ENCODE measurements at regions not wholly inside any gene's neighbourhood (a gene's known extent, or its start where the extent isn't known, plus 50 kb on each side); places are given as distances from the start of the nearest gene placed in this dataset.

DNA sequence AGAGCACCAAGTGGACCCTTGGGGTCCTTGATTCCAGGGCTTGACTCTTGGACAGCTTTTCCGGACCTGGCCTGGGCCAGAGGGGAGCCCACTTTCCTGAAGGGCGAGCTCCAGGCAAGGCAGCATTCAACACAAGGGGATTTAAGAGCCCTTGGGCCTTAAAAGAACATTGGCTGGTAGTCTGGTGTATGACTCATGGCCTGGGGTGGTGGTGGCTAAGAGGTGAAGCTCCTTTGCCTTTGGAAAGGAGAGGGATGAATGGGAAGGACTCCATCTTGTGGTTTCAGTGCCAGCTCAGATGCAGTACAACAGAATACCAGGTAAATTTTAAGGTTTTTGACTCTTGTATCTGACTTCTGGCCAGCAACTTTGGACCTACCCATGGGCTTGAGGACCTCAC lies 760.7 kb downstream of the GRIK2 start:
- intact Hi-C loops (cut with micrococcal nuclease) (no loop called here), in situ Hi-C loops (cut with MboI; ENCODE audit: low sequenced_read_pairs) (no loop called here), dilution Hi-C loops (cut with HindIII; ENCODE audit: low sequenced_read_pairs, unreplicated experiment) (no loop called here)
- no peak overlapping the region for H3K4ac ChIP-seq (ENCODE audit: low read depth, low read length)
- no peak overlapping the region for H4K8ac ChIP-seq (ENCODE audit: low read depth in 2 of 2, low read length in 2 of 2)
- H3K14ac ChIP-seq (replicated peaks; ENCODE audit: low read depth, low read length): no peak overlapping the region
- H4K91ac ChIP-seq (ENCODE audit: insufficient read depth, low read depth, low read length): no peak overlapping the region
- no peak overlapping the region for H3K56ac ChIP-seq (ENCODE audit: extremely low read depth, insufficient read depth, low read length)
- no peak overlapping the region for H3K23ac ChIP-seq (ENCODE audit: low read depth, low read length)
- DNase-seq: no peak
- H2BK120ac ChIP-seq (ENCODE audit: low read depth, low read length): no peak overlapping the region
- no peaks in the 10 kb centered on the region for H3K4me1 ChIP-seq (ENCODE audit: control insufficient read depth, insufficient read depth, low read length)
- BruUV-seq (replicated peaks): no TSS peak
- H3K36me3 ChIP-seq (ENCODE audit: control insufficient read depth, insufficient read depth, low read length): no peaks in the 10 kb centered on the region
- H2AK9ac ChIP-seq (replicated peaks; ENCODE audit: low read depth, low read length, poor library complexity): no peak overlapping the region
- no peak overlapping the region for H2BK5ac ChIP-seq (ENCODE audit: low read depth, low read length, poor library complexity, severe bottlenecking)
- no peak overlapping the region for H3K18ac ChIP-seq (ENCODE audit: low read depth, low read length)
- H2AK5ac ChIP-seq (ENCODE audit: low read depth, low read length): no peak overlapping the region
- H2AFZ ChIP-seq (replicated peaks; ENCODE audit: low read length, poor library complexity): no peak overlapping the region
- H3K9me3 ChIP-seq (ENCODE audit: control insufficient read depth, insufficient read depth, low read length): no peaks in the 10 kb centered on the region; the same call in 1 of the 2 replicates
- no peak overlapping the region for H3K9ac ChIP-seq (ENCODE audit: low read depth, low read length)
- ChIA-PET POLR2A (ENCODE audit: unreplicated experiment) (no interaction called here), CTCF (interaction anchor here (0.6 kb wide), 1 partner anchor 649 kb away, joined by 3 read pairs; no protein-coding TSS in a partner anchor)
- H3K27me3 ChIP-seq (ENCODE audit: control insufficient read depth, insufficient read depth, low read length): no peaks in the 10 kb centered on the region
- no peak overlapping the region for H3K4me2 ChIP-seq (ENCODE audit: low read depth, low read length)
- no peak overlapping the region for H3K4me3 ChIP-seq (ENCODE audit: insufficient read depth, low read depth, low read length)
- H4K5ac ChIP-seq (ENCODE audit: low read depth, low read length): no peak overlapping the region
- H3K9me1 ChIP-seq (ENCODE audit: insufficient read depth, low read length): no peaks in the 10 kb centered on the region
- no peak for TF ChIP-seq CEBPB (IDR thresholded peaks at IDR 0.05; ENCODE audit: low read depth, low read length)
- TF ChIP-seq, protein P1, sequence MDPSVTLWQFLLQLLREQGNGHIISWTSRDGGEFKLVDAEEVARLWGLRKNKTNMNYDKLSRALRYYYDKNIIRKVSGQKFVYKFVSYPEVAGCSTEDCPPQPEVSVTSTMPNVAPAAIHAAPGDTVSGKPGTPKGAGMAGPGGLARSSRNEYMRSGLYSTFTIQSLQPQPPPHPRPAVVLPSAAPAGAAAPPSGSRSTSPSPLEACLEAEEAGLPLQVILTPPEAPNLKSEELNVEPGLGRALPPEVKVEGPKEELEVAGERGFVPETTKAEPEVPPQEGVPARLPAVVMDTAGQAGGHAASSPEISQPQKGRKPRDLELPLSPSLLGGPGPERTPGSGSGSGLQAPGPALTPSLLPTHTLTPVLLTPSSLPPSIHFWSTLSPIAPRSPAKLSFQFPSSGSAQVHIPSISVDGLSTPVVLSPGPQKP (IDR thresholded peaks at IDR 0.05; ENCODE audit: borderline replicate concordance, low read depth, low read length): no peak
- no peak for TF ChIP-seq FOS (IDR thresholded peaks at IDR 0.05; ENCODE audit: low read depth, low read length)
- no peak for TF ChIP-seq POLR2A (IDR thresholded peaks at IDR 0.05; ENCODE audit: low read depth, low read length)
- TF ChIP-seq, protein P2, sequence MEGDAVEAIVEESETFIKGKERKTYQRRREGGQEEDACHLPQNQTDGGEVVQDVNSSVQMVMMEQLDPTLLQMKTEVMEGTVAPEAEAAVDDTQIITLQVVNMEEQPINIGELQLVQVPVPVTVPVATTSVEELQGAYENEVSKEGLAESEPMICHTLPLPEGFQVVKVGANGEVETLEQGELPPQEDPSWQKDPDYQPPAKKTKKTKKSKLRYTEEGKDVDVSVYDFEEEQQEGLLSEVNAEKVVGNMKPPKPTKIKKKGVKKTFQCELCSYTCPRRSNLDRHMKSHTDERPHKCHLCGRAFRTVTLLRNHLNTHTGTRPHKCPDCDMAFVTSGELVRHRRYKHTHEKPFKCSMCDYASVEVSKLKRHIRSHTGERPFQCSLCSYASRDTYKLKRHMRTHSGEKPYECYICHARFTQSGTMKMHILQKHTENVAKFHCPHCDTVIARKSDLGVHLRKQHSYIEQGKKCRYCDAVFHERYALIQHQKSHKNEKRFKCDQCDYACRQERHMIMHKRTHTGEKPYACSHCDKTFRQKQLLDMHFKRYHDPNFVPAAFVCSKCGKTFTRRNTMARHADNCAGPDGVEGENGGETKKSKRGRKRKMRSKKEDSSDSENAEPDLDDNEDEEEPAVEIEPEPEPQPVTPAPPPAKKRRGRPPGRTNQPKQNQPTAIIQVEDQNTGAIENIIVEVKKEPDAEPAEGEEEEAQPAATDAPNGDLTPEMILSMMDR (conservative IDR thresholded peaks at IDR 0.05; ENCODE audit: low read depth, low read length): no peak
- TF ChIP-seq MAZ (IDR thresholded peaks at IDR 0.05; ENCODE audit: borderline replicate concordance, low read depth, low read length): no peak
- no peak for TF ChIP-seq MAFK (IDR thresholded peaks at IDR 0.05; ENCODE audit: low read depth, low read length)
- no peak for TF ChIP-seq RFX5 (IDR thresholded peaks at IDR 0.05; ENCODE audit: low read depth, low read length)
- TF ChIP-seq, protein P3, sequence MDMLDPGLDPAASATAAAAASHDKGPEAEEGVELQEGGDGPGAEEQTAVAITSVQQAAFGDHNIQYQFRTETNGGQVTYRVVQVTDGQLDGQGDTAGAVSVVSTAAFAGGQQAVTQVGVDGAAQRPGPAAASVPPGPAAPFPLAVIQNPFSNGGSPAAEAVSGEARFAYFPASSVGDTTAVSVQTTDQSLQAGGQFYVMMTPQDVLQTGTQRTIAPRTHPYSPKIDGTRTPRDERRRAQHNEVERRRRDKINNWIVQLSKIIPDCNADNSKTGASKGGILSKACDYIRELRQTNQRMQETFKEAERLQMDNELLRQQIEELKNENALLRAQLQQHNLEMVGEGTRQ (IDR thresholded peaks at IDR 0.05; ENCODE audit: low read depth, low read length): no peak
- TF ChIP-seq MXI1 (IDR thresholded peaks at IDR 0.05; ENCODE audit: borderline replicate concordance, low read depth, low read length): no peak
- no peak for TF ChIP-seq SMC3 (IDR thresholded peaks at IDR 0.05; ENCODE audit: low read depth, low read length)
- no peak for TF ChIP-seq RCOR1 (IDR thresholded peaks at IDR 0.05; ENCODE audit: insufficient replicate concordance, low read length)
- TF ChIP-seq RAD21 (IDR thresholded peaks at IDR 0.05; ENCODE audit: low read length): no peak
- no peak for TF ChIP-seq NFE2L2 (IDR thresholded peaks at IDR 0.05; ENCODE audit: low read depth, low read length)
- no peak for TF ChIP-seq BHLHE40 (IDR thresholded peaks at IDR 0.05; ENCODE audit: low read depth, low read length)
- H4K20me1 ChIP-seq (ENCODE audit: insufficient read depth, low read length): no peaks in the 10 kb centered on the region
- H2BK20ac ChIP-seq (ENCODE audit: low read depth, low read length): no peak overlapping the region
- H3K27ac ChIP-seq (ENCODE audit: insufficient read depth, low read length): no peak overlapping the region
- 40% methylated on average over 1 of the region's 2 CpGs; no CpG with 5 or more reads in 1 of the 2 experiments for WGBS, 2 experiments (ENCODE audit: extremely low coverage in 2 of 2, insufficient read length in 1 of 2)
- ATAC-seq (ENCODE audit: low read depth): no peak
- no peak overlapping the region for H2BK15ac ChIP-seq (ENCODE audit: low read depth, low read length)
- H3K79me1 ChIP-seq (ENCODE audit: low read depth in 1 of 2, low read length in 2 of 2): no peaks in the 10 kb centered on the region
